ENCODE measurements at regions not wholly inside any gene's neighbourhood (a gene's known extent, or its start where the extent isn't known, plus 50 kb on each side); places are given as distances from the start of the nearest gene placed in this dataset.

- in situ Hi-C loops (cut with MboI; ENCODE audit: low sequenced_read_pairs, unreplicated experiment), result loop anchor here (5.0 kb wide), 1 partner anchor 209 kb away; no protein-coding TSS in a partner anchor
- no peak for DNase-seq (ENCODE audit: low spot score)
- no peak for TF ChIP-seq CTCF (IDR thresholded peaks at IDR 0.05; ENCODE audit: borderline replicate concordance, control extremely low read depth, extremely low read depth, insufficient read depth, missing control alignments)
Measured at GRCh38 chr12:69071091-69071370, 138.1 kb upstream of the CPM start.

- TF ChIP-seq CTCF (IDR thresholded peaks at IDR 0.05; ENCODE audit: borderline replicate concordance, control extremely low read depth, extremely low read depth, insufficient read depth, missing control alignments), result no peak
- in situ Hi-C loops (cut with MboI; ENCODE audit: low sequenced_read_pairs, unreplicated experiment), result loop anchor here (5.0 kb wide), 1 partner anchor 211 kb away; no protein-coding TSS in a partner anchor
Measured at GRCh38 chr12:69073035-69073434, 140.1 kb upstream of the CPM start.

GRCh38 chr12:69074556-69075349 is 141.8 kb upstream of the CPM start:
- TF ChIP-seq CTCF (IDR thresholded peaks at IDR 0.05; ENCODE audit: borderline replicate concordance, control extremely low read depth, extremely low read depth, insufficient read depth, missing control alignments), result no peak
- in situ Hi-C loops (cut with MboI; ENCODE audit: low sequenced_read_pairs, unreplicated experiment), result loop anchor here (5.0 kb wide), 1 partner anchor 212 kb away; no protein-coding TSS in a partner anchor

More at GRCh38 chr12:69073035-69073434, 140.1 kb upstream of the CPM start:
- no peak for DNase-seq (ENCODE audit: low spot score)

GRCh38 chr12:69083689-69084088 is 150.7 kb upstream of the CPM start:
- DNase-seq (ENCODE audit: low spot score), result no peak
- in situ Hi-C loops (cut with MboI; ENCODE audit: low sequenced_read_pairs, unreplicated experiment), result no loop called here
- TF ChIP-seq CTCF (IDR thresholded peaks at IDR 0.05; ENCODE audit: borderline replicate concordance, control extremely low read depth, extremely low read depth, insufficient read depth, missing control alignments), result no peak

More at GRCh38 chr12:69074556-69075349, 141.8 kb upstream of the CPM start:
- no peak for DNase-seq (ENCODE audit: low spot score)

GRCh38 chr12:69084816-69085378 is 151.9 kb upstream of the CPM start:
- DNase-seq (ENCODE audit: low spot score), result no peak
- TF ChIP-seq CTCF (IDR thresholded peaks at IDR 0.05; ENCODE audit: borderline replicate concordance, control extremely low read depth, extremely low read depth, insufficient read depth, missing control alignments), result no peak
- in situ Hi-C loops (cut with MboI; ENCODE audit: low sequenced_read_pairs, unreplicated experiment), result no loop called here

- in situ Hi-C loops (cut with MboI; ENCODE audit: low sequenced_read_pairs, unreplicated experiment), result no loop called here
- no peak for TF ChIP-seq CTCF (IDR thresholded peaks at IDR 0.05; ENCODE audit: borderline replicate concordance, control extremely low read depth, extremely low read depth, insufficient read depth, missing control alignments)
- DNase-seq (ENCODE audit: low spot score), result no peak
Measured at GRCh38 chr12:69085852-69086251, 152.9 kb upstream of the CPM start.

Data from GM13976 (cell line).